NCI-H128 (cell line): ENCODE measurements at regions not wholly inside any gene's neighbourhood (a gene's known extent, or its start where the extent isn't known, plus 50 kb on each side); places are given as distances from the start of the nearest gene placed in this dataset.

Experiments
- DNase-seq: peaks from one replicate; lab custom pipeline; 2025; ENCODE audit not compliant: unreplicated experiment; lab: John Stamatoyannopoulos, UW

DNA sequence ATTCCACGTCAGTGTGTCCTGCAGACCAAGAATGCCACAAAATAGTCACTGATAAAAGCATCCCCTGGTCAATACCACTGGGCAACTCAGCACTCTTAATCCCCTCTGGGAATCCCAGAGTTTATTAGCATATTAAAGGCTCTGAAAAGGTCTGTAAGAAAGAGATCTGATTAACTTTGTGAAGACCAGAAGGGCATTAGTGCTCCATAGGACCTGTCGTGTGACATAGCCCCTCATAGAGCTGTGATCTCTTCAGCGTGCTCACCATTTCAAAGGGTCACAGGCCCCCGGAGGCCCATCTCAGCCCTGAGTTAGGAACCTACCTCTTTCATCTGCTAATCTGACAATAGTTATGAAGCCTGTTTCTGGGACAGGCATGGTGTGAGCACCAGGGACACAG, 299.2 kb downstream of the MN1 start:
- DNase-seq, result no peak

DNA sequence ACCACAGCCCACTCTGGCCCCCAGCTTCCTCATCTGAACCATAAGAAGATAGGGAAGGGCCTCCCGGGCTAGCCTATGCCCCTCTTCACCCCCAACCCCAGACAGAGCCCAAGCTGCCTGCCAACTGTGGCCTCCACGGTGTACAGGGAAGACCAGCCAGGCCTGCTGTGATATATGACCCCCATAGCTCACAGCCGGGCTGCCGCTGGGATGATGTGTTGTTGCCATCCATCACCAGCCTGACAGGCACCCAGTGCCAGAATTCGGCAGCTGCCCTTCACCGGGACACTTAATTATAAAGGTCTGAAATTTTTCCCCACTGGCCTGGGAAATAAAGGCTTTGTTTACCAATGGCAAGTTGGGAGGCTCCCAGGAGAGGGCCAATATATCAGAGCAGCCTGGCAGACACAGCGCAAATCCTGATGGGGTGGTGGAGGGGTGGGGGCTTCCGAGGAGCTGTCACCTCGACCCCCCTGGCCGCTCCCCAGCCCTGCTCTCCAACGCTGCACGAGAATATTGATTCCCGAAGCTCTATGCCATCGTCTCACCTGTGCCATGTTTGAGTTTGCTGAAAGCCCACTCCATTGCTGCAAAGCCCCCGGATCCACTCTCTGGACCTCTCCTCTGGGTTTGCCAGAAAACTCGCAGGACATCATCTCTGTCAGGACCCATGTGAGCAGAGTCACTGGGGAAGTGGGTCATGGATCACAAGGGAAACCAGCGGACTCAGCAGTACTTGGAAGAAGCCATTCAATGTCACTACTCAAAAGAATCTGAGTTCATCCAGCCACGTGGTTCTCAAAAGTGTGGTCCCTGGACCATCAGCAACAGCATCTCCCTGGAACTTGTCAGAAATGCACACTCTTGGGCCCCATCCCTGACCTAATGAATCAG, 296.9 kb downstream of the MN1 start:
- DNase-seq, result no peak

DNA sequence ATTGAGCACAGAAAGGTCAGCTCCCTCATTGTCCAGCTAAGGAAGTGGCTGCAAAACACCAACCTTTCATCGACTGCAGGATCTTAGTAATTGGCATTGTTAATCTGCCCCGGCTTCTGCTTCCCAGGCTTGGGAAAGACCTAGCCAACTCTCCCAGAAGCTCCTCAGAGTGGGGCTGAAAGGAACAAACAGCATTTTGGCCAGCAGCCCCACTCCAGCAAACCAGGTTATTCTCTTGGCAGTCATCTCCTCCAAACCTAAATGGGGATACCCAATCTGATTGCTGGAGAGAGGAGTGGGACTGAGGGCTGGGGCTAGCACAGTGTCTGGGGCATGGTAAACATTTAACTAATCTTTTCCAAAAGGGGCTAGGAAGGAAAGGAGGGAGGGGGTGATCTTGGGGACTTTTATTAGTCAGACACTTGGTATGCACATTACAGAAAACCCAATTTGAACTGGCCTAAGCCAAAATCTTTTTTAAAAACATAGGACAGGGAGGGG, 294.4 kb downstream of the MN1 start:
- DNase-seq, result no peak

DNA sequence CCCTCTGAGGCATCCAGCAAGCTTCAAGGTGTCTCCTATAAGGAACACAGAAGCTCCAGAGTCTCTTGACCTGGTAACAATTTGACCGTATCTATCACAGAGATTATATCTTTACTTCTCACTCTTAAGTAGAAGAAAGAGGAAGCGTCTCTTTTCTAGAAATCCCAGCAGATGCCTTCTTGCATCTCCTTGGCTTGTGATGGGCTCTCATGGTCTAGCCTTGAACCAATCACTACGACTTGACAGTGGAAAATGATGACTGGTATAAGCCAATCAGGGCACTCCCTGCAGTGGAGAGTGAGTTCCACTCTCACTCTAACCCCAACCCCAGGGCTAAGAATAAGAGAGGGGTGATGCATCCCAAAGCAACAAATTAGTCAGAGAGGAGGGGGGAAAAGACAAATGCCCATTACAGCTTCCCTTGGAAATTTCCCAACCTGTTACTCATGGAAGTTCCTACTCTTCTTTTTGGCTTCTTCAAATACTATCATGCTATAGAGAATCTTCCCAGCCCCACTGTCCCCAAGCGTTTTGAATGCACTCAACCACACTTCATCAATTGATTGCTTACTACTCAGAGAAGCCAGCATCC, 293.5 kb downstream of the MN1 start:
- no peak for DNase-seq

DNA sequence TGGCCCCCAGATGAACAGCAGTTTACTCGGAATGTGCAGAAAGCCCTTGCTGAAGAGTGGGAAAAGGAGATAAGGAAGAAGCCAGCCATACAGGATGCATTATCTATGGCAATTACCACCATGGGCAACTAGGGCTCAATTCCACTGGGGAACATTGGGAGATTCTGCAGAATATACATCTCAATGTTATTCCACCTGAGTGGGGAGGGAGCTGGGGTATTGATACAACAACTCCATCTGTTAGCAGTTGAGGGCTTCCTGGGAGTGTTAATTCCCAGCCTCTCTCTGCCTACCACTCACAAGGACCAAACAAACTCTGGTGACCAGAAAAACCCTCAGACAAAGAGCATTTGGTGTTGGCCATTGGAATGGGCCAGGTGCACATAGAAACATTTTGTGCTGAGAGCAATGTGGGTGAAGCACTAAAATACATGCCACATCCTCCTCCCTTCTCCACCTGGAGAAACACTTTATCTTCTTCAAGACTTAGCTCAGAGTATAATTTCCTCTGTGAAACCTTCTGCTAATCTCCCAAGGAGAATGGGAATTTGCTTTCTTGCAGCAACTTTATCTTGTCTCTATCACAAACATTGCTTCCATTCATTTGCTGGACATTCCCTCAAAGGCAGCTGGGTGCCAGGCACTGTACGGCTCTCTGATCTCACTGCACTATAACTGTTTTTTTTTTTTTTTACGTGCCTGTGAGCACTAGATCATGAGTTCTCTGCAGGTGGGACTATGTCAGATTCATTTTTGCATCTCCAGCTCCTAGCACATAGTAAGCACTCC, 292.2 kb downstream of the MN1 start:
- no peak for DNase-seq

DNA sequence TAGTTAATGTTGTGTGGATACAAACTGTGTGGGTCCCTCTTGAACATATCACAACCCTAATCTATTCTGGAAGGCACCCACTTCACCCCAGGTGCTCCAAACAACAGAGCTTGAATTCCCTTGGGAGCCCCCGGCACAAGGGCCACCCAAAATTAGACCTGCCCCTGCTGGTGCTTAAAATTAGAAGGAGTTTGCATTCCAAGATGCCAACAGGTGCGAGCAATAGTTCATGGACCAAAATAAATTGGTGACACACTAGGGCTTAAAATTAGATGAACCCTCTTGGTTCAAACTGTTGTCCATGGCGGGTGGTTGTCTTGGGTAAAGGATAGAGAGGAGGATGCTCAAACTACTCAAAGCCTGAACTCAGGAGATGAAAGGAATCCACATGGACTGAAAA, 291.5 kb downstream of the MN1 start:
- no peak for DNase-seq

DNA sequence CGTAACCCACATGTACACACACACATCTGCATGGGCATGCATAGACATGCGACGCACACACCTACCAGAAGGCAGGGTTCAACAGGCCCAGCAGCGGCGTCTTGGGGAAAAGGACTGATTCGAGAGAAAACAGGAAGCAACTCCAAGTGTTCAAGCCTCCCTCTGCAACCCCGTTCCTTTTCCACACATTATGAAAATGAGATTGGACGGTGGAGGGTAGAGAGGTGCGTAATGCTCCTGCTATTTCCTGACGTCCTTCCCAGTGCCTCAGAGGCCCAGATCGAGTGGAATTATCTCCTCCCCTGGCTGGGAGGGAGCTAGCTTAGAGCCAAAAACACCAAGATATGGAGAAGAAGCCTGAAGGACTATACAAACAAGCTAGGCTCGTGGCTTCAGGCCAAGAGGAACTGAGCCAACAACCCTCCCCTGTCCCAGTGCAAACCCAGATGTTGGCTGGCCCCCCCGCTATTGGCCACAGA, 289.2 kb downstream of the MN1 start:
- DNase-seq, result no peak

DNA sequence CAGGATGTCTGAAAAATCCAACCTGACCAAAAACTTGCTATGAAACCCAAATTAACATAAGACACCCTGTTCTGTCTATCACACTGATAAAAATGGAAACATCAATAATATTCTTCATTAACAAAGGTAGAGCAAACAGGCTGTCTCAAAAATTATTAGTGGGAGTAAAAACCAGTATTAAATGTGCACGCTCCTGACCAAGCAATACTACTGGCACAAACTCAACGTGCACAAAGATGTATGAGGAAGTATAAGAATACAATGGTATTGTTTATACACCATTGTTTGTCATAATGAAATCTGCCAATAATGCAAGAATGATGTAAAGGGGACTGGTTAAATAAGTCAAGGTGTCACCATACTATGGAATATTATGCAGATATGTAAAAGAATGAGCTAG, 288.5 kb downstream of the MN1 start:
- DNase-seq, result no peak

DNA sequence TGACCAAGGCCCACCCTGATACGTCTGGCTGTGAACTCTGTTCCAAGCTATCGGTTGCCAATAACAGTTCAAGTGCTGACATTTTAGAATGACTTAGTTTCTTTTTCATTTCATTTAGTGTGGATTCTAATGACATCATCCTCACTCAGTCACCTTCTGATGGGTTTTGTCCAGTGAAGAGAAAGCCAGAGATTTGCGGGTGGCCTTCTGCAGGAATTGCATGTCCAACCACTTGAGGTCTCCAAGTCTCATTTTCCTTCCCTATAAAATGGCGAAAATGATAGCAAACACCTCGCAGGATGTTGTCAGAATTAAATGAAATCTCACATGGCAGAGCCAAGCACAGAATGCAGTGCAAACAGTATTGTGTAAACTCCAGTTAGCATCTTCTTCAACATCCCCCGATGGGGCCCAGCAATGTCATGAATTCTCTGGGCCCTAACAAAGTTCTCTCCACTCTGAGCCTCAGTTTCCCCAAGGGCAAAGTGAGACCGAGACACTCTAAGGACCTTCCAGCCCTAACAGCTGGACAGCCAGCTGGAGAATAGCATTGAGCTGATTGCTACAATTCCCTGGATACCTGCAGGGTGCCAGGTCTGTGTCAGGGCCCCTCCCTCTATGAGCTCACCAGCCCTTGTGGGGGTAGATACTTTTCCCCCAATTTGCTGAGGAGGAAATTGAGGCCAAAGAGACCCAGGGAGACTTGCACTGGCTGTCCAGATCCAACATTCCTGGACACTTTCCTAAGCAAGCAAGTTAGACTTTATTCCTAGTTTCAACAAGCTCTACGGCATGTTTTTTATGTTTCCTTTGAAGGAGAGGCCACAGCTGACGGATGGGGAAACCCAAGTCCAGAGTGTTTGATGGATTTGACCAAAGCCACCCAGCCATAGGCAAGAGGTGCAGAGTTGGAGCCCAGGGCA, 286.7 kb downstream of the MN1 start:
- no peak for DNase-seq

DNA sequence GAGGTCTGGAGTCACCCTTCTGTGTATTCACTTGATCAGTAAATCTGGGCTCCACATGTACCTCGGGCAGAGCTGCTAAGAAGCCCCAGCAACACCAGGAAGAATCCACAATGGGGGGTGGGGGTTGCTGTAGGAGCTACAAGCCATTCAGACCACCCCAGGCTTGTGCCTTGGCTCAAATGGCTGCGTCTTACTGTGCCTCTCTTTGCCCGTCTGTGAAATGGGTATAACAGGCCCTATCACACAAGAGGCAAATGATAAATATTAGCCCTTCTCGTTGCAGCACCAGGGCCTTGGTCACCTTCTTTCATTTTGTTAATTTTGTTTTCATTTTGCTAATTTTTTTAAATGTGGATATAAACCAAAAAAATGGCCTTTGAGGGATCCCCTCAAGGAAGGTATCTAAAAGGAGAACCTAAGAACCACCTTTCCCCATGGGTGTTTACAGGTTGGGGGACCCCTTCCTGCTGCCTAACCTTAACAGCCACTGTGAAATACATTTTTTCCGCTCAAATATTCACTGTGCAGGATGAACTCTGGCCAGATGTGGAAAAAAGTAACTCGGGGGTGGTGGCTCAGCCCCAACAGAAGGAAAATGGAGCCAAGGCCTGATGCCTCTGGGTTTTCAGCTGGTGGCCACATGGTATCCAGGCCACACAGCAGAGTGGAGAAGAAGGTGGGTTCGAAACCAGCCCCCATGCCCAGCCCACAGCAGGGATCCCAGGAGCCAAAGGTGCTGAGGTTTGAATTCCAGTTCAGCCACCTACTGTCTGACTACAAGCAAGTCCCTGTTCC, 284.0 kb downstream of the MN1 start:
- no peak for DNase-seq

DNA sequence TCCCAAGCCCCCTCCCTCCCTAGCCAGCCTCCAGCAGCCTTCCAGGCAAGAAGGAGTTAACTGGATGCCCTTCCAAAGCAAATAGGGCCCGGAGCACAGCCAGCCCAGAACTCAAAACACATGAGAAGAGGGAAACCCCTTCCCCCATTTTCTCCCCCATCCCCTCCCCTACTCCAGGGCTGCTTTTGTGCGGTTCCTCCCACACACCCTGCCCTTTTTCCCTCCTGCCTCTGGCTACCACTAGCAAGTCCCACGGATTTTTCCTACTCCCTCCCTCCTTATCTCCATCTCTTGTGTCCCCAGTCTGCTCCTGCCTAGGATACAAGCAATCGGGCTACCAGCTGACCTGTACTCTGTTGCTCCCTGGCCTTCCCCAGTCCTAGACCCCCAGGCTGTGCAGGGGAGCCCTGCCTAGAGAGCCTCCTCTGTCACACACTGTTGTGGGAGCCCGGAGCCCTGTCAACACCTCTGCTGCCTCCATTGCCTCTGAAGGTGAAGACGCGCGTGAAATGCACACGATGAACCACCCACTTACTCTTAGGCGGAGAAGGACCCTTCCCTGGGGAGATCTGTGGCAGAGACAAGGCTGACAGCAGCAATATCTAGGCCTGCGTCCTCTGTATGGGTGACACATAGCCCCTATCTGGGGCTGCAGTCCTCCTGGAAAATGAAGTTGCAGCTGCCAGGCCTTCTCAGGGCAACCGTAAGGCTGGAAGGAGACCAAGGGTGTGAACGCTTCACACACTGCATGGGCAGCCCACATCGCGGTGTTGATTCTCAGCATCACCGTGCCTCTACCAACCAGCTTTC, 282.8 kb downstream of the MN1 start:
- no peak for DNase-seq

DNA sequence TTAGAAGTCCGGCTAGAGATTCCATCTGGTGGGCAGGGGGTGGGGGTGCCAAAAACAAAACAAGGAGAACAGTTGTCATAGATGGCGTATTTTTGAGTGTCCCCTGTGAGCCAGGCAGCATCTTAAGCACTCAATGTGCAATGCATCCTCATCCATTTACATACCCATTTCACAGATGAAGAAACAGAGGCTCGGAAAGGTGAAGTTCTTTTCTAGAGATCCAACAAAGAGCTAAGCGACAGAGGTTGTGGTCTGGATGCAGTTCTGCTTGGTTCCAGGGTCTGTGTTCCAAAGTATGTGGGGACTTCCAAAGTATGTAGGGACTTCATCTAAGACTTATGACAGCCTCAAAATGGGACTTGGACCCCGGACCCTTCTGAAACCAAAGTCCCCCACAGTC, 277.8 kb downstream of the MN1 start:
- DNase-seq, result no peak

DNA sequence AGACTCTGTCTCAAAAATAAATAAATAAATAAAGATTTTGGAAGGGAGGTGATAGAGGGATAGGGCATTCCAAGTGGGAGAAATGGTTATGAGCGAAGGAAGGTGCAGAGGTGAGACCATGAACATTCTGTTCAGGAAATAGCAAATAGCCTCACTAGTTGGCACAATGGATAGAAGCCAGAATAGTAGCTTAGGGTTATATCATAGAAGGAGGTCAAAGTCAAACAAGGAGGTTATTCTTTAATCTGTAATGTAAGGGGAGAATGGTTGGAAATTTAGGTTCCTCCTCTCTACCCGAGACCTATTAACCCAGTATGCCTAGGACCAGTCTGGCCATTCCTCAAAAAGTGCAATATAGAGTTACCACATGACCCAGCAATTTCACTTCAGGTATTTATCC, 275.8 kb downstream of the MN1 start:
- DNase-seq, result no peak

DNA sequence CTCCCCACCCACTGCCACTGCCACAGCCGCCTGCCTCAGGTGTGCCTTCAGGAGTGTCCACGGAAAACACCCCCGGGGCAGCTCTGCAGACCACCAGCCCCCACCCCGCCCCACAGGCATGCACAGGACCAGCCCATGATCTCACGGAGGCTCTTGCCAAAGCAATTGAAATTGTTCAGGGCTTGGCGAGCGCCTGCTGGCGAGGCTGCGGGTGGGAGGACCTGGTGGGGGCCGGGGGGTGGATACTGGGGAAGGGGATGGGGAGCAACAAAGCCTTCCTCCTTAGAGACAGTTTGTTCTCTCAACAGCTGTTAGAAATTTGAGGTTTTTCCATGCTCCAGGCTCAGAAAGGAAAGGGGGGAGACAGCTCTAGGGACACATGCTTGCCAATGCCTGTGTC, 274.7 kb downstream of the MN1 start:
- DNase-seq, result no peak

DNA sequence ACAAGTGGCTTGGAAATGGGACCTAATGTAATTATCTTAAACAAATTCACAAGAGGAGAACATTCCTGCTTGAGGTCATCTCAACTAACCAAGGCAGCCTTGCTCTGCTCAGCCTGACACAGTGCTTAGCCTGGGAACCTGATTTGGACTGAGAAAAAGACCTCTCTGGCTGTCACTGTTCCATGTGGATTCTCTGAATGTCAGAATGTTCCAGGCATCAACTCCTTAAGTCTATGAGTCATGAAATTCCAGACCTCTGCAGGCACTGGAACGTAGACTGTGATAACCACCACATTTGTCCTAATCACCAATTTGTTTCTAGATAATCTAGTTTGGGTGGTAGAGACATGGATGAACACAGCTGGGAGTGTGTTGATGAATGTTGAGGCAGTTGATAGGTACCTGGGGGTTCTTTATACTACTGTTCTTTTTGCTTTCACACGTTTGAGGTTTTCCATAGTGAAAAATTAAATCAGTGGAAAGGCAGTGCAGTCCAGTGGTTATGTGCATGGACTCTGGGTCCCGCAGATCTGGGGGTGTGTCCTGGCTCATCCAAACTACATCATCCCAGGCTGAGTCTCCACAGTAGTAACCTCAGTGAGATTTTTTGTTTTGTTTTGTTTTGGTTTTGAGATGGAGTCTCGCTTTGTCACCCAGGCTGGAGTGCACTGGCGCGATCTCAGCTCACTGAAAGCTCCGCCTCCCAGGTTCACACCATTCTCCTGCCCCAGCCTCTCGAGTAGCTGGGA, 269.6 kb downstream of the MN1 start:
- DNase-seq, result no peak

DNA sequence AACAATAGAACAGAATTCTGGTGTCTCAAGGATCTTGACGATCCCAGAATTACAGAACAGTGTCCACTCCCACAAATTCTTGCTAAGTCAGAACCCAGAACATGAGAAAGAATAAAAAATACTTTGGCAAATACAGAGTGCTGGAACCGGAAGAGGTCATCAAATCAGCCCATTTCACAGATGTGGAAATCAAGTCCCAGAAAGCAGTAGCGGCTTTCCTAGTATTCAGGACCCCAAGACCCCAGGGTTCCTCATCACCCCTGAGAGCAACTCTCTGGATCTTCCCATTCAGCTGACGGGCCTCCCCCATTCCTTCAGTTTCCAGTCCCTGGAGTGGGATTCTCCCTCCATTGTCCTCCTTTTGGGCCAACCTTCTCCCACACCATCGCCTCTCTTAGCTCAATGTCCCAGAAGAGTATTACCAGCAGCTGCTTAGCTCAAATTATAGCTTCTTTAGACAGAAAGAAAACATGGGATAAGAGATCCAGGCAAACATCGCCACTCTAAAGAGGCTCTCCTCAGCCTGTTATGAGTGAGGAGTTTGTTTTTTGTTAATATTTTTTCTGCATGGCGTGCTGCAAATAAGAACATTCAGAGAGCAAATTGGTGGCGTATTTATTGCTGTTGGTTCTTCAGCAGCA, 268.3 kb downstream of the MN1 start:
- no peak for DNase-seq

DNA sequence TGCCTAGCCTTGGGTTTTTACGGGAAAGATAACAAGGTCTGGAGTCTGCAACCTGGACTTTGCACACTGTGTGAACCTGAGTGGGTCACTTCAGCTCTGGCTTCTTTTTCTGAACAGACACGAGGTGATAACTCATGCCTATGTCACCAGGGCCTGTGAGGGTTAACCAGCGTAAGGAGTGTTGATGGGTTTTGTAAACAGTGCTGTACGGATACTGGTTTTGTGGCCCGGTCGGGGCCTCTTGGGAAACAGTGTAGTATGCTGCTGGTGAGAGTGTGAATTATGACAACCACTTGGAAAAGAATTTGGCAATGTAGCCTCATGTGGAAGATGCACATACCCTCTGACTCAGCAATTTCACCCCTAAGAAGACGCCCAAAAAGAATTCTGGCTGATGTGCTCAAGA, 266.8 kb downstream of the MN1 start:
- DNase-seq, result no peak

DNA sequence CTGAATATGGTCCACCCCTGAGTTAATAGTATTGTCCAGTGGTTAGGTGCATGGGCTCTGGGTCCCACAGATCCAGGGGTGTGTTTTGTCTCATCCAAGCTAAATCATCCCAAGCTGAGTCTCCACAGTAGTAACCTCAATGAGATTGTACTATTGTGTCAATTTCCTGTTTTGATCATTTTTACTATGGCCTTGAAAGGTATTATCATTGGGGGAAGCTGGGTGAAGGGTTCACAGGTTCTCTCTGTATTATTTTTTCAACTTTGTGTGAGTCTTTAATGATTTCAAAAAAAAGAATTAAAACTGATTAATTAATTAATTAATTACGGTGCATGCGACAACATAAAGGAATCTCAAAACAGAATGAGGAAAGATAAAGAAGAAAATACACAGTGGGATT, 266.1 kb downstream of the MN1 start:
- no peak for DNase-seq
